Aorta (tissue), 5 donors: ENCODE measurements at regions not wholly inside any gene's neighbourhood (a gene's known extent, or its start where the extent isn't known, plus 50 kb on each side); places are given as distances from the start of the nearest gene placed in this dataset.

ENCODE experiments used
- ATAC-seq: fragments of 200-7000 bp; cut with Tn5 transposase; one replicate; pipeline ENCODE4 v1.9.1; 2022; ENCODE audit warnings: moderate library complexity; ENCODE audit not compliant: low FRiP score
- DNase-seq, 2 donors: peaks; one replicate each; pipeline ENCODE4 v3.0.0-alpha.2; 2020
- H3K27ac ChIP-seq, 2 donors: one replicate each; pipeline ENCODE4 v1.5.1; 2013; ENCODE audit warnings: low read length in 2 of 2, mild to moderate bottlenecking in 2 of 2, moderate library complexity in 2 of 2, control low read depth in 1 of 2, inconsistent platforms in 1 of 2, low read depth in 1 of 2
- H3K27me3 ChIP-seq, 2 donors: one replicate each; pipeline ENCODE4 v1.6.1; 2013; ENCODE audit warnings: control low read depth in 1 of 2, low read length in 1 of 2, mild to moderate bottlenecking in 1 of 2, moderate library complexity in 1 of 2; ENCODE audit not compliant: insufficient read depth in 2 of 2, control insufficient read depth in 1 of 2
- H3K36me3 ChIP-seq, 2 donors: one replicate each; pipeline ENCODE4 v1.6.1; 2013; ENCODE audit warnings: control low read depth in 1 of 2, low read length in 1 of 2, mild to moderate bottlenecking in 1 of 2; ENCODE audit not compliant: insufficient read depth in 2 of 2, control insufficient read depth in 1 of 2
- H3K4me1 ChIP-seq, 2 donors: one replicate each; pipeline ENCODE4 v1.6.1; 2013; ENCODE audit warnings: low read length in 2 of 2, control low read depth in 1 of 2, mild to moderate bottlenecking in 1 of 2, moderate library complexity in 1 of 2; ENCODE audit not compliant: insufficient read depth in 2 of 2, control insufficient read depth in 1 of 2
- H3K4me3 ChIP-seq, 2 donors: one replicate each; pipeline ENCODE4 v1.5.1; 2013; ENCODE audit warnings: low read length in 2 of 2, control low read depth in 1 of 2, mild to moderate bottlenecking in 1 of 2
- H3K9me3 ChIP-seq: one replicate; pipeline ENCODE4 v1.6.1; 2013; ENCODE audit warnings: mild to moderate bottlenecking, low read length; ENCODE audit not compliant: control insufficient read depth
- WGBS, 2 donors: extraction: QIAGEN DNeasy Blood & Tissue Kit; methylation state at CpG; one replicate each; pipeline ENCODE4 v1.1.7; 2013; 5-methylcytosine and 5-hydroxymethylcytosine counted together
- intact Hi-C, 2 donors: fragments of 100-400 bp; cut with DNase I; formaldehyde crosslinking; loops; one replicate each; pipeline versions ENCODE4 v1.14.2 to v1.15.0; 2022
- donor health status: healthy with polysubstance abuse.
- donor health status: Bipolar disorder and iron deficiency.
- donor health status: DM: no; HTN: no; CAD: no.
- donor health status: DM: no; HTN: no; CAD: no.
- donor health status: DM: yes; HTN: yes; CAD: no.

DNA sequence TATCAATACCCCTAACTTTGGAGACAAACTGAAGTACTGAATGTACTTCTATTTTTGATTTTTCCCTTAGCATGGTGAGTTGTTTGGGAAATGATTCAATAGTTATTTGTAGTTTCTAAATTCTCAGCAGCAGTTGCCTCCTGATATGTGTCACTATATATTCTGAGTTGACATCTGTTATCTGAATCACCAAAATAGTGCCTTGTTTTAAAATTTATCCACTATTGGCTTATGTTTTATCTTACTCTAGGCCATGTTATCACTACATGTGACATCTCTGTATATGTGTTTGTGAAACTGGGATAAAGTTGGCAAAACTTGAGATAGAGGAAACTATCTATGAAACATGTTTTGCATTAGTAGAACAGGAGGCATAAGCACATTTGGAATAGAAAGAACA lies 317.6 kb downstream of the TLE4 start:
- H3K4me3 ChIP-seq: no peak overlapping the region
- no peaks in the 10 kb centered on the region for H3K36me3 ChIP-seq
- H3K4me1 ChIP-seq: no peaks in the 10 kb centered on the region
- ATAC-seq (no peak), DNase-seq (no peak)
- intact Hi-C loops: no loop called here
- peaks cover 2% of the 10 kb centered on the region for H3K9me3 ChIP-seq
- no peak overlapping the region for H3K27ac ChIP-seq
- no peaks in the 10 kb centered on the region for H3K27me3 ChIP-seq

DNA sequence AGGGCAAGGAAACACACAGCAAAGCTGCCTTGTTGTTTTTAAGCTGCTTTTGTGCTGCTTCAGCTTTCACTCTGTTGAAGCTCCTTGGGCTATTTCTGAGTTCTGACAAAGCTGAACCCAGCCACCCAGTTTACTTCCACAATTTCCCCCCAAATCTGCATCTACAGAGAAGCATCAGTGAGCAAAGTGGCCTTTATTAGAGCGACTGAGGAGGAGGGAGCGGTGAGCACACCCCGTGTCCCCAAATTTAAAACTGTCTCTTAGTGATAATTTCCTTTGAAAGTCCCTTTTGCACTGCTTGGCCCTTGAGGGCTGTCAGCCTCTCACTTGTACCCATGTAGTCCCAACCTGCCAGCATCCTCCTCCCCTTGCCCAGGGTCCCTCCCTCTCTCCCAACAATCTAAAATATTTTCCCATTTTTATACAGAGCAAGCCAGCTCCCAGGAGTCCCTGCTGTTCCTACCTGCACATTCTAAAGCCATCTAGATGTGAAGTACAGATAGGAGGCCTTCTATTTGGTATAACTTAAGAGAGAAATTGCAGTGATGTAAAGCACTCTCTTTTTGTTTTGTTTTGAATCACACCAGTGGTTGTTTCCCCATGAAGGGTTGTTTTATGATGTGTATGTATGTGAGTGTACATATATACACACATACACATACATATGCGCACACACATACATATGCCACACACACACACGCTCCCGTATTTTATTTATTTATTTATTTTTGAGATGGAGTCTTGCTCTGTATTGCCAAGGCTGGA lies 313.5 kb downstream of the TLE4 start:
- Histone ChIP-seq H3K27me3 (no peaks in the 10 kb centered on the region), H3K4me3 (no peak overlapping the region), H3K9me3 (no peaks in the 10 kb centered on the region), H3K27ac (no peak overlapping the region), H3K36me3 (no peaks in the 10 kb centered on the region), H3K4me1 (no peaks in the 10 kb centered on the region)
- 84 to 90% methylated on average over 6 of the region's 6 CpGs for WGBS, 2 donors
- intact Hi-C loops: no loop called here
- ATAC-seq (peak; percentile 19), DNase-seq (no peak)

DNA sequence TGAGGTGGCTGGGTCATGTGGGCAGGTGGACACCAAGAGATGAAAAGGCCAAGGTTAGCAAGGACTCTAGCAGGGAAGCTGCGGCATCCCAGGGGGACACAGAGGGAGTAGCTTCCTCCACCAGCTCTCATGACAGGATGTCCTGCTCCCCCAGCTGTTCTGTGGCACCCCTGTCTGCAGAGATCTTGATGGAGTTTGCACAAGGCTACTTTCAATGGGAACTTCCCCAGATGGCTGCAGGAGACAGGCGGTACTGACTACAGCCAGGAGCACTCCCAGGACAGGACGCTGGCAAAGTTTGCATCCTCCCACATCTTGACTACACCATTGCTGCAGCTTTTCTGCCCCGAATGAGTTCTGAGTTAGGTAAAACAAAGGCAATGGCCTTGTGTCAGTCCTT lies 312.8 kb downstream of the TLE4 start:
- H3K27me3 ChIP-seq: no peaks in the 10 kb centered on the region
- H3K4me3 ChIP-seq: no peak overlapping the region
- no peak overlapping the region for H3K27ac ChIP-seq
- DNase-seq: no peak
- intact Hi-C loops: no loop called here
- 54 to 78% methylated on average over 4 of the region's 4 CpGs for WGBS, 2 donors
- no peaks in the 10 kb centered on the region for H3K4me1 ChIP-seq
- no peaks in the 10 kb centered on the region for H3K36me3 ChIP-seq
- H3K9me3 ChIP-seq: no peaks in the 10 kb centered on the region
- peak; percentile 54 for ATAC-seq

DNA sequence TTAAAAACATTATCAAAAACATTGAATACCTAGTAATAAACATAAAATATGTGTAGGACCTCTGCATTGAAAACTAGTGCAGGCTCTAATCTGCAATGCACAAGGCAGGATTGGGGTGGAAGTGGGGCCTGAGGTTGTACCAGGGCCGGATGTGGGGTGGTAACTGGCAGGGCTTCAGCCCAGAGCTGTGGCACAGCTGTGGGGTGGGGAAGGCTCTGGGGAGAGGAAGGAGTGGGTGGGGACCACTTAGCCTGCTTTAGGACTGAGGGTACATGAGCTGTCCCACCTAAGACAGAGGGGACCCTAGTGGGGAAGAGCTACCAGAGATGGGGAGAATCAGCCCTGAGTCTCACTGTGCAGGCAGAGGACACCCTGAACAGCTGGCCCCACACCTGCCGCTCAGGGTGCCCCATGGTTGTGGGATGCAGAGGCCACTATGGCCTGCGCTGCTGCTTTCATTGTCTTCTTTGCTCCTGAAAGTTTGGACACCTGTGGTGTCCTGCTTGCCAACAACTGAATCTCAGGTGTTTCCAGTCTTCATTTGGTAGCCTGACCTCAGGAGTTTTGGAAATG lies 311.4 kb downstream of the TLE4 start:
- intact Hi-C loops: no loop called here
- Histone ChIP-seq H3K4me3 (no peak overlapping the region), H3K9me3 (no peaks in the 10 kb centered on the region), H3K27me3 (no peaks in the 10 kb centered on the region), H3K4me1 (no peaks in the 10 kb centered on the region), H3K27ac (no peak overlapping the region), H3K36me3 (no peaks in the 10 kb centered on the region)
- peak; percentile 48 for ATAC-seq
- 83 to 88% methylated on average over 3 of the region's 3 CpGs for WGBS, 2 donors
- no peak for DNase-seq

DNA sequence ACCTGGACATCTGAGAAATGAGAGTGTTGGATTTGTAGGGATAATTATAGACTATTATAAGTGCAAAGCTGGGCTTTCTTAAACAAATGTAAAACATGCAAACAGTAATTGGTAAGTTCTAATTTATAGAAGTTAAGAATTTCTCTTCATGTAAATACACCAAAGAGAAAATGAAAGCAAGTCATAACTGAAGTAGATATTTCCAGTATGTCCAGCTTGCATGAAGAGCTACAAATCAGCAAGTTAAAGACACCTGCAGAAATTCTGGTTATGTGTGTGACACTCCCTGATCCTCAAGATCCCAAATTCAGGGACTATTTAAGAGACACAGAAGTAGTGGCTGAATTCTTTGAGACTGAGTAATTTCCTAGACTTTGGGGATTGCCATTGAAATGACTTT lies 308.9 kb downstream of the TLE4 start:
- no peak for DNase-seq
- intact Hi-C loops: no loop called here
- Histone ChIP-seq H3K4me1 (no peaks in the 10 kb centered on the region), H3K4me3 (no peak overlapping the region), H3K36me3 (no peaks in the 10 kb centered on the region), H3K27me3 (no peaks in the 10 kb centered on the region), H3K9me3 (no peaks in the 10 kb centered on the region), H3K27ac (no peak overlapping the region)
- ATAC-seq: no peak

DNA sequence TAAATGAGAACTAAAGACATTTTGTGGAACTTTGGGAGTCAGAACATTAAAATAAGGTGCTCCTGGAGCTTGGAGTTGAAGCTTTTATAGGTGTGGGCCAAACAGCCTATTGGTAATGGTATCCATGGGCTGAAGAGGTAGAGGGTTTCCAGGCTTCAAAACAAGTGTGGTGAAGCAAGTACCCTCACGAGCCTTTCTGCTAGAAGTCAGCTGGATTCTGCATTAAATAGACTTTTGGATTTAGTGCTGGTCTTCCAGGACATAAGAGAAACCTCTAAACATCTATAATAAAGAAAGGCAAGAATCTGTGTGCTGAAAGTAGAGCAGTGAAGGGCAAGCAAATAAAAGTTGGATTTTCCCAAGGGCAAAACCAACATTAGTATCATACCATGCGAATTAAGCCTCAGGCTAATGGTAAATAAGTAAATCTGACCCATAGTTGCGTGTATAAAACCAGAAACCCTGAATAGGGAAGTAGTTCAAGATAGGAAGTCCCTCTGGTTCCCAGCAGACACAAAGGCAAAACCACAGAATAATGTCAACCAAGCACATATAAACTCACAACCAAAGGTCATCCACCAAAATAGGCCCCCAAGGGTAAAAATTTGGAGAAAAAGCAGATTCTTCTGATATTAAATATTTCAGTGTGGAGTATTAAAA lies 306.3 kb downstream of the TLE4 start:
- no peaks in the 10 kb centered on the region for H3K27me3 ChIP-seq
- ATAC-seq (no peak), DNase-seq (no peak)
- H3K4me3 ChIP-seq: no peak overlapping the region
- WGBS, 2 donors: 71 to 72% methylated on average over 3 of the region's 3 CpGs
- H3K36me3 ChIP-seq: no peaks in the 10 kb centered on the region
- no peaks in the 10 kb centered on the region for H3K4me1 ChIP-seq
- no peak overlapping the region for H3K27ac ChIP-seq
- no peaks in the 10 kb centered on the region for H3K9me3 ChIP-seq
- intact Hi-C loops: no loop called here

DNA sequence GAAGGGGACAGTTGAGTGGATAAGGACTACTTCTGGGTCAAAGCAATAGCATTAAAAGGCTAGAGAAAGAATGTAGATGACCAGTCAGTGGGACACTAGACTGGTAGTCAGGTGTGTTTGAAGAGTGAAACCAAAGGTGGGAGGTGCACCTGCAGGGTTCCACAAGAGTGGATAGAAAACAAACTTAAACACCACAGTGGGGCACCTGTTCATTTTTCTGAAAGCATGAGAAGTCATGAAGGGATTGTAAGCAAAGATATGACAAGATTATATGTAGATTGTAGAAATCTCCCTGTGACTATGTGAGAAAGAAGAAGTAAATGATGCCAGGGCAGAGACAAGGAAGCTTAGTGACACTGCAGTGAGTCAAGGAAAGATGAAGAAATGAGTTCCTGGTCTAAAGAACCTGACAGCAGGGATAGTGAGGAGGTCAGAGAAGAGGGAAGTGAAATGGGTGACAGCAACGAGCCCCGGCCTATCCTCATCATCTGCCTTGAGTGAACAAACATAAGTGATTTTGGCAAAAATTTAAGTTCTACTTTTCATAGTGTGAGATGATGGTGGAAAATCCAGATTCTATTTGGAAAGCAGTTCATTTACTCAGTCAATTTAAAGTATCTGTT lies 296.9 kb downstream of the TLE4 start:
- DNase-seq: no peak
- H3K4me3 ChIP-seq: no peak overlapping the region
- WGBS, 2 donors: 92 to 93% methylated on average over 2 of the region's 2 CpGs
- no peaks in the 10 kb centered on the region for H3K27me3 ChIP-seq
- H3K9me3 ChIP-seq: no peaks in the 10 kb centered on the region
- no peak for ATAC-seq
- H3K27ac ChIP-seq: no peak overlapping the region
- H3K4me1 ChIP-seq: no peaks in the 10 kb centered on the region
- intact Hi-C loops: no loop called here
- H3K36me3 ChIP-seq: no peaks in the 10 kb centered on the region

DNA sequence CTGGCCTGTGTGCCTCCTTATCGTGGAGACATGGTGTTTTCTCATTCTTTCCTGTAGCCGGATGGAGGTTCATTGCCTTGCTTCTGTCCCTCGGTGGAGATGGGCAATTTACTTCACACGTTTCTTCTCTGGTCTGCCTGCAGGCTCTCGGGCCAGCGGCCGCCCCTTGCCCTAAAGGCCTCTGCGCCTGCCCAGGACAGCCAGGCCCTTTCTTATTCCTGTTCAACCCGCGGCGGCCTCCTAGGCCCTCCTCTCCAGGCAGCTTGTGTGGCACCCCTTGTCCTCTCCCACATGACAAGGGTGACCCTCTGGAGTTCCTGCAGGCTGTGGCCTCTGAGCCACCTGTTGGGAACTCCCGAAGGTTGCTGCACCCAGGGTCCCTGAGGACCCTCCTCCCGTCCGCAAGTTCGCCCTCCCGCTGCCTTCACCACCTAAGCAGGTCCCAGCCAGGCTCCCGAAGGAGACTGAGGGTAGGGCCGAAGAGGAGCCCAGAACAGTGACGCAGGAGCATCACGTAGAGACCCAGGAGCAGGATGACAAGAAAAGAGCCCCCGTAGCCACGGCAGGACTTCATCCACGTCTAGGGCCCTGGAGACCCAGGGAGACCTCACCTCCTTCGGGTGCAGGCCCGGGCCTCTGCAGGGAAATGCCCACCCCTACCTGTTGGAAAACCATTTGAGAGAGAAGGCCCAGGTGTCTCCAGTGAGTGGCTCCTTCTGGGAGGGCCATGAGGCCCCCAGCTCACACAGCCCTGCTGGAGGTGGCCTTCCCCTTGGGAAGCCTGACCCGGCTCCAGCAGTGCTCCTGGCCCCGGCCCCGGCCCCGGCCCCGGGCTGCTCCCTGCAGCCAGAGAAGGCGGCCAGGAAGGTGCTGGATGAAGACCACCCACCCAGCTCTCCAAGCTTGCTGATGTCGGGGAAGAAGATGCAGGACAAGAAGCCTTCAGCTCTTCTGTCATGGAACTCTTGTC lies 291.4 kb downstream of the TLE4 start:
- Histone ChIP-seq H3K4me3 (no peak overlapping the region), H3K27me3 (no peaks in the 10 kb centered on the region), H3K36me3 (no peaks in the 10 kb centered on the region), H3K27ac (no peak overlapping the region), H3K9me3 (peaks cover 2% of the 10 kb centered on the region), H3K4me1 (no peaks in the 10 kb centered on the region)
- intact Hi-C loops: no loop called here
- WGBS, 2 donors: 91 to 96% methylated on average over 31 to 32 of the region's 32 CpGs
- no peak for DNase-seq
- ATAC-seq: no peak
